Mesenchymal stem cell (in vitro differentiated cells and primary cell): ENCODE measurements at regions not wholly inside any gene's neighbourhood (a gene's known extent, or its start where the extent isn't known, plus 50 kb on each side); places are given as distances from the start of the nearest gene placed in this dataset.

Experiments
- DNase-seq: peaks from one replicate; pipeline ENCODE4 v3.0.0-alpha.2; 2013
- H2AFZ ChIP-seq: one replicate; pipeline ENCODE4 v1.6.1; 2013; ENCODE audit warnings: low read depth, mild to moderate bottlenecking, control low read depth, inconsistent platforms, low read length, moderate library complexity
- H2AK5ac ChIP-seq: 2 replicates; pipeline ENCODE4 v1.6.1; 2013; ENCODE audit warnings: low read length, moderate library complexity, mild to moderate bottlenecking, inconsistent platforms; ENCODE audit not compliant: severe bottlenecking
- H2BK120ac ChIP-seq: one replicate; pipeline ENCODE4 v1.6.1; 2013; ENCODE audit warnings: low read depth, mild to moderate bottlenecking, inconsistent platforms, low read length, moderate library complexity
- H2BK12ac ChIP-seq, 2 experiments: one replicate each; pipeline ENCODE4 v1.6.1; 2013; ENCODE audit warnings: inconsistent platforms in 2 of 2, low read length in 2 of 2, mild to moderate bottlenecking in 2 of 2, moderate library complexity in 2 of 2, control low read depth in 1 of 2
- H2BK15ac ChIP-seq: one replicate; pipeline ENCODE4 v1.6.1; 2013; ENCODE audit warnings: mild to moderate bottlenecking, low read depth, inconsistent platforms; ENCODE audit not compliant: poor library complexity, severe bottlenecking
- H2BK5ac ChIP-seq: 2 replicates; pipeline ENCODE4 v1.6.1; 2013; ENCODE audit warnings: low read depth, mild to moderate bottlenecking, low read length, control low read depth, inconsistent platforms; ENCODE audit not compliant: poor library complexity, severe bottlenecking
- H3K14ac ChIP-seq, 2 experiments: one replicate each; pipeline ENCODE4 v1.6.1; 2013; ENCODE audit warnings: inconsistent platforms in 2 of 2, low read length in 2 of 2, control low read depth in 1 of 2, mild to moderate bottlenecking in 1 of 2, moderate library complexity in 1 of 2
- H3K18ac ChIP-seq, 2 experiments: one replicate each; pipeline ENCODE4 v1.6.1; 2013; ENCODE audit warnings: inconsistent platforms in 2 of 2, low read length in 2 of 2, control low read depth in 1 of 2, low read depth in 1 of 2, mild to moderate bottlenecking in 1 of 2
- H3K23ac ChIP-seq, 2 experiments: one replicate each; pipeline ENCODE4 v1.6.1; 2013; ENCODE audit warnings: inconsistent platforms in 2 of 2, low read length in 2 of 2, mild to moderate bottlenecking in 2 of 2, moderate library complexity in 2 of 2, control low read depth in 1 of 2
- H3K27ac ChIP-seq: 2 replicates; pipeline ENCODE4 v1.5.1; 2013; ENCODE audit warnings: mild to moderate bottlenecking, moderate library complexity, low read length, control low read depth, inconsistent platforms; ENCODE audit not compliant: poor library complexity, severe bottlenecking
- H3K27me3 ChIP-seq, 2 experiments: 2 replicates each; pipeline versions ENCODE4 v1.6.1 to v1.7.0; 2013; ENCODE audit warnings: low read length in 2 of 2, mild to moderate bottlenecking in 2 of 2, moderate library complexity in 2 of 2, control low read depth in 1 of 2, inconsistent platforms in 1 of 2; ENCODE audit not compliant: control insufficient read depth in 1 of 2, insufficient read depth in 1 of 2
- H3K36me3 ChIP-seq, 2 experiments: 2 replicates each; pipeline versions ENCODE4 v1.6.1 to v1.7.0; 2013; ENCODE audit warnings: low read length in 2 of 2, control low read depth in 1 of 2, inconsistent platforms in 1 of 2, low read depth in 1 of 2, mild to moderate bottlenecking in 1 of 2; ENCODE audit not compliant: insufficient read depth in 2 of 2, control insufficient read depth in 1 of 2
- H3K4ac ChIP-seq, 2 experiments: one replicate each; pipeline ENCODE4 v1.6.1; 2013; ENCODE audit warnings: inconsistent platforms in 2 of 2, low read length in 2 of 2, mild to moderate bottlenecking in 2 of 2, moderate library complexity in 2 of 2, control low read depth in 1 of 2, low read depth in 1 of 2
- H3K4me1 ChIP-seq: 2 replicates; pipeline ENCODE4 v1.6.1; 2013; ENCODE audit warnings: low read depth, low read length, control low read depth; ENCODE audit not compliant: control insufficient read depth, insufficient read depth
- H3K4me2 ChIP-seq: 2 replicates; pipeline ENCODE4 v1.6.1; 2013; ENCODE audit warnings: low read length, mild to moderate bottlenecking, inconsistent platforms; ENCODE audit not compliant: poor library complexity, severe bottlenecking
- H3K4me3 ChIP-seq, 2 experiments: 2 replicates each; pipeline versions ENCODE4 v1.5.1 to v1.7.0; 2013; ENCODE audit warnings: low read length in 2 of 2, mild to moderate bottlenecking in 2 of 2, control low read depth in 1 of 2, low read depth in 1 of 2; ENCODE audit not compliant: insufficient read depth in 1 of 2
- H3K79me1 ChIP-seq: replicated peaks from 2 replicates; pipeline ENCODE4 v1.6.1; 2013; ENCODE audit warnings: mild to moderate bottlenecking, control low read depth, low read length, inconsistent platforms; ENCODE audit not compliant: poor library complexity, severe bottlenecking
- H3K9ac ChIP-seq: 2 replicates; pipeline ENCODE4 v1.7.0; 2013; ENCODE audit warnings: mild to moderate bottlenecking, low read length, moderate library complexity
- H3K9me3 ChIP-seq: 2 replicates; pipeline ENCODE4 v1.7.0; 2013; ENCODE audit warnings: mild to moderate bottlenecking, low read length; ENCODE audit not compliant: control insufficient read depth
- H4K8ac ChIP-seq: one replicate; pipeline ENCODE4 v1.6.1; 2013; ENCODE audit warnings: inconsistent platforms, mild to moderate bottlenecking, low read length, moderate library complexity
- H4K91ac ChIP-seq: one replicate; pipeline ENCODE4 v1.6.1; 2013; ENCODE audit warnings: mild to moderate bottlenecking, low read length, inconsistent platforms
- WGBS: methylation state at CpG from one replicate; pipeline ENCODE4 v1.1.7; 2013; ENCODE audit warnings: mixed read lengths; 5-methylcytosine and 5-hydroxymethylcytosine counted together

- no peak overlapping the region for H3K9ac ChIP-seq
- H3K9me3 ChIP-seq: no peaks in the 10 kb centered on the region
- no peaks in the 10 kb centered on the region for H3K79me1 ChIP-seq
- no peak overlapping the region for H2BK15ac ChIP-seq
- no peaks in the 10 kb centered on the region for H3K27me3 ChIP-seq
- H3K18ac ChIP-seq: no peak overlapping the region
- H3K4me1 ChIP-seq: no peaks in the 10 kb centered on the region
- no peak overlapping the region for H3K4me3 ChIP-seq
- no peak overlapping the region for H2BK5ac ChIP-seq
- no peak overlapping the region for H4K8ac ChIP-seq
- H3K4me2 ChIP-seq: no peak overlapping the region
- H3K23ac ChIP-seq: no peak overlapping the region
- H3K36me3 ChIP-seq: no peaks in the 10 kb centered on the region
- no peak overlapping the region for H3K27ac ChIP-seq
- WGBS: 38% methylated on average over 3 of the region's 3 CpGs
- no peak for DNase-seq
- no peak overlapping the region for H2BK120ac ChIP-seq
- H3K14ac ChIP-seq: no peak overlapping the region
- no peak overlapping the region for H2AFZ ChIP-seq
- H4K91ac ChIP-seq: no peak overlapping the region
- H3K4ac ChIP-seq: no peak overlapping the region
- no peak overlapping the region for H2AK5ac ChIP-seq
- H2BK12ac ChIP-seq: no peak overlapping the region
Measured at GRCh38 chr5:155260798-155261197, 247.2 kb downstream of the KIF4B start.

DNA sequence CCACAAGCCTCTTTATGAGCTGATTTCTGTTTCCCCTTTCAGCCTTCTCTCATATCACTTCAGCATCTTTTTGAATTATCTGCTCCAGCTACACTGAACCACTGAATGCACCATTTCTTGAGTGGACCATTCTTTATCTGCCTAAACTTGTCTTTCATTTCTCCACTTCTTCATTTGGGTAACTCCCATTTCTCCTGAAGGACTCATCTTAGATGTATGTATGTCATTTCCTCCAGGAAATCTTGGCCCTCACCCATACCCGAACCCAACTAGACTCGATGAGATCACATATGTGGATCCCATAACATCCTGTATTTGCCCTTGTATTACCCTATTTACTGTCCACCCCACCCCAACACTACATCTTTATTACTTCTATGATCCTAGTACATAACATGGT is 249.8 kb downstream of the KIF4B start:
- no peaks in the 10 kb centered on the region for H3K4me1 ChIP-seq
- H3K4ac ChIP-seq: no peak overlapping the region
- no peak overlapping the region for H2BK120ac ChIP-seq
- no peak overlapping the region for H2BK12ac ChIP-seq
- no peaks in the 10 kb centered on the region for H3K79me1 ChIP-seq
- no peak overlapping the region for H3K4me2 ChIP-seq
- no peak for DNase-seq
- no peak overlapping the region for H3K23ac ChIP-seq
- H2BK5ac ChIP-seq: no peak overlapping the region
- no peaks in the 10 kb centered on the region for H3K36me3 ChIP-seq
- no peak overlapping the region for H3K14ac ChIP-seq
- H3K18ac ChIP-seq: no peak overlapping the region
- H4K8ac ChIP-seq: no peak overlapping the region
- H2AFZ ChIP-seq: no peak overlapping the region
- no peaks in the 10 kb centered on the region for H3K27me3 ChIP-seq
- H3K9ac ChIP-seq: no peak overlapping the region
- WGBS: 96% methylated on average over 2 of the region's 2 CpGs
- H2BK15ac ChIP-seq: no peak overlapping the region
- no peak overlapping the region for H4K91ac ChIP-seq
- H2AK5ac ChIP-seq: no peak overlapping the region
- H3K9me3 ChIP-seq: no peaks in the 10 kb centered on the region
- H3K4me3 ChIP-seq: no peak overlapping the region
- no peak overlapping the region for H3K27ac ChIP-seq

DNA sequence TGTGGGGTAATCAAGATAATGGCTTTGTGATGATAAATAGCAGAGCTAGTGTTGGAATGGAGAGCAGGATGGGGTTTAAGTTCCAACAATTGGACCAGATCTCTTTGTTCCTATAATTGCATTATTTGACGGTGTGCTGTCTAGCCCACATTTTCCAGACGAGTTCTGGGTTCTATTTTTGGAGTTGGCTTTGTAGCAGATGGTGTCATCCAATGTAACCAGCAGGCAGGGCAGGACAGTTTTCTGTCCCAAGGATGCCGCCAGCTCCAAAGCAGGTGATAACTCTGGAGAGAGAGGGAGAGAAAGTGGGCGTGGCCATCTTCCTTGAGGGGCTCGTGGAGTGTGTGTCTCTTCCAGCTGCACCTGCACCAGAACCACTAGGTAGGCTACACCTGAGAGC is 251.3 kb downstream of the KIF4B start:
- Histone ChIP-seq H3K18ac (no peak overlapping the region), H2AFZ (no peak overlapping the region), H4K91ac (no peak overlapping the region), H3K4ac (no peak overlapping the region), H2BK5ac (no peak overlapping the region), H3K14ac (no peak overlapping the region), H3K9me3 (no peaks in the 10 kb centered on the region), H3K9ac (no peak overlapping the region), H3K4me2 (no peak overlapping the region), H3K27me3 (no peaks in the 10 kb centered on the region), H3K4me3 (no peak overlapping the region), H2BK15ac (no peak overlapping the region), H3K23ac (no peak overlapping the region), H2BK120ac (no peak overlapping the region), H3K4me1 (no peaks in the 10 kb centered on the region), H4K8ac (no peak overlapping the region), H2AK5ac (no peak overlapping the region), H3K79me1 (no peaks in the 10 kb centered on the region), H2BK12ac (no peak overlapping the region), H3K27ac (no peak overlapping the region), H3K36me3 (no peaks in the 10 kb centered on the region)
- no peak for DNase-seq
- WGBS: 76% methylated on average over 5 of the region's 5 CpGs

DNA sequence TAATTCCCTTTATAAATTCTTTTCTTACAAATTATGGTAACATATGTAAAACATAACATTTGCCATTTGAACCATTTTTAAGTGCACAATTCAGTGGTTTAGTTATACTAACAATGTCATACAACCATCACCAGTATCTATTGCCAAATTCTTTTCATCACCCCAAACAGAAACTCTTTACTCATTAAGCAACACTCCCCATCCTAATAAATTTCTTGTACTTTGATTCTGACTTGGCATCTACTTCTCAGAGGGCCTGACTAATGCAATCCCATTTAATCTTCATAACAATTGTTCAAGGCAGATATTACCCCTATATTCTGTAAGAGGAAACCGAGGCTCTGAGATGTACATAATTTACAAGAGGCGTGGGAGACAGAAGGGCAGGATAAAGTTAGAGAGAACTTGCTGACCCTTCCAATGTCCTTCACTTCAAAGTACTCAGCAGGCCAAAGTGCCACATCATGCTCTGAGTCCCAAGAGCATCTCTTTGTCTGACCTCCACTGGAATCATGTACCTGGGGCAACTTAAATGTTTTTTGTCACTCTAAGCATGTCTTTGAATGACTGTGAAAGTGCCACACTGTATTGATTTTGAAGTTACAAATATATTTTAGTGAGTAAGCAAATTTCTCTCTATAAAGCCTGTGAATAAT is 255.3 kb downstream of the KIF4B start:
- Histone ChIP-seq H4K8ac (no peak overlapping the region), H3K36me3 (no peaks in the 10 kb centered on the region), H3K4me2 (no peak overlapping the region), H2BK120ac (no peak overlapping the region), H3K14ac (no peak overlapping the region), H3K4ac (no peak overlapping the region), H3K9me3 (no peaks in the 10 kb centered on the region), H3K79me1 (no peaks in the 10 kb centered on the region), H3K27ac (no peak overlapping the region), H3K4me3 (no peak overlapping the region), H3K23ac (no peak overlapping the region), H2AK5ac (no peak overlapping the region), H4K91ac (no peak overlapping the region), H3K18ac (no peak overlapping the region), H2BK15ac (no peak overlapping the region), H2BK5ac (no peak overlapping the region), H3K4me1 (no peaks in the 10 kb centered on the region), H3K27me3 (no peaks in the 10 kb centered on the region), H2BK12ac (no peak overlapping the region), H3K9ac (no peak overlapping the region), H2AFZ (no peak overlapping the region)
- no peak for DNase-seq
- 52% methylated on average over 2 of the region's 2 CpGs for WGBS
